ENCODE measurements at regions not wholly inside any gene's neighbourhood (a gene's known extent, or its start where the extent isn't known, plus 50 kb on each side); places are given as distances from the start of the nearest gene placed in this dataset.

- TF ChIP-seq CTCF (IDR thresholded peaks at IDR 0.05) = no peak
- TF ChIP-seq POLR2A (IDR thresholded peaks at IDR 0.05) = no peak
Observed at GRCh38 chr3:77799278-77799677, 759.4 kb downstream of the ROBO2 start.

Data from adrenal gland (tissue), 5 donors.